SK-N-SH (cell line): ENCODE measurements at regions not wholly inside any gene's neighbourhood (a gene's known extent, or its start where the extent isn't known, plus 50 kb on each side); places are given as distances from the start of the nearest gene placed in this dataset.
A peak's percentile ranks its signal among the peaks of the same experiment; 100 is the strongest.

Source experiments
- CTCF ChIP-seq: fragments of 200-600 bp; sonication (generic); IDR thresholded peaks from 2 replicates; pipeline ENCODE4 v1.6.1; 2017; ENCODE audit warnings: antibody characterized with exemption, mild to moderate bottlenecking, moderate library complexity
- EZH2phosphoT487 ChIP-seq: fragments of 200-600 bp; sonication (generic); IDR thresholded peaks from 2 replicates; pipeline ENCODE4 v1.6.1; 2017; ENCODE audit warnings: low read depth, mixed run types, mild to moderate bottlenecking, antibody characterized with exemption, moderate library complexity, borderline replicate concordance
- FOXM1 ChIP-seq: IDR thresholded peaks from 2 replicates; pipeline ENCODE4 v1.4.0; 2012; ENCODE audit warnings: low read depth, mild to moderate bottlenecking

- TF ChIP-seq FOXM1: no peak
- peak; percentile 97 for TF ChIP-seq CTCF
- no peak for TF ChIP-seq EZH2phosphoT487
Measured at GRCh38 chr2:165015052-165015642, 59.8 kb upstream of the SLC38A11 start.
